IMR-90 (cell line): ENCODE measurements at regions not wholly inside any gene's neighbourhood (a gene's known extent, or its start where the extent isn't known, plus 50 kb on each side); places are given as distances from the start of the nearest gene placed in this dataset.
A peak's percentile ranks its signal among the peaks of the same experiment; 100 is the strongest.

Experiments used
- ATAC-seq: fragments of 200-7000 bp; cut with Tn5 transposase; 2 replicates; pipeline ENCODE4 v1.9.1; 2020; ENCODE audit warnings: low read depth, mild to moderate bottlenecking, moderate library complexity
- BruUV-seq: library from RNA; stranded (reverse); fragments of 400-500 nt; replicated peaks from 2 replicates; lab custom pipeline; 2021; lab: Mats Ljungman, UMichigan
- CTCF ChIA-PET: fragments of 300-600 bp; formaldehyde crosslinking; extraction: SDS; loops from one replicate; lab custom pipeline; 2021; ENCODE audit warnings: antibody characterized with exemption; lab: Yijun Ruan, JAX
- POLR2A ChIA-PET: fragments of 300-600 bp; sonication (Branson Sonifier 250); formaldehyde crosslinking; loops from one replicate; lab custom pipeline; 2022; ENCODE audit warnings: antibody characterized with exemption; ENCODE audit not compliant: unreplicated experiment; lab: Charles Lee
- DNase-seq: peaks from one replicate; pipeline ENCODE4 v3.0.0; 2013
- H2AFZ ChIP-seq: replicated peaks from 2 replicates; pipeline ENCODE3; 2013; ENCODE audit warnings: low read length, mild to moderate bottlenecking; ENCODE audit not compliant: poor library complexity
- H2AK5ac ChIP-seq: 2 replicates; pipeline ENCODE4 v1.6.1; 2013; ENCODE audit warnings: low read depth, low read length, inconsistent platforms
- H2AK9ac ChIP-seq: replicated peaks from 2 replicates; pipeline ENCODE3; 2013; ENCODE audit warnings: mild to moderate bottlenecking, low read depth, low read length, moderate library complexity; ENCODE audit not compliant: poor library complexity
- H2BK120ac ChIP-seq: 2 replicates; pipeline ENCODE4 v1.6.1; 2013; ENCODE audit warnings: low read depth, low read length, inconsistent platforms
- H2BK15ac ChIP-seq: 3 replicates; pipeline ENCODE4 v1.6.1; 2013; ENCODE audit warnings: low read depth, low read length, inconsistent platforms
- H2BK20ac ChIP-seq: 2 replicates; pipeline ENCODE4 v1.6.1; 2013; ENCODE audit warnings: low read depth, mild to moderate bottlenecking, inconsistent platforms, low read length, moderate library complexity
- H2BK5ac ChIP-seq: 2 replicates; pipeline ENCODE4 v1.6.1; 2013; ENCODE audit warnings: mild to moderate bottlenecking, low read depth, low read length, inconsistent platforms; ENCODE audit not compliant: poor library complexity, severe bottlenecking
- H3K14ac ChIP-seq: replicated peaks from 2 replicates; pipeline ENCODE4 v1.6.1; 2013; ENCODE audit warnings: low read depth, low read length, inconsistent platforms
- H3K18ac ChIP-seq: 2 replicates; pipeline ENCODE4 v1.6.1; 2013; ENCODE audit warnings: low read depth, low read length, control low read depth
- H3K23ac ChIP-seq: 2 replicates; pipeline ENCODE4 v1.6.1; 2013; ENCODE audit warnings: low read depth, low read length, inconsistent platforms
- H3K27ac ChIP-seq: 2 replicates; pipeline ENCODE4 v1.5.1; 2013; ENCODE audit warnings: mild to moderate bottlenecking, control low read depth, low read length; ENCODE audit not compliant: insufficient read depth
- H3K27me3 ChIP-seq: 2 replicates; pipeline ENCODE4 v1.6.1; 2013; ENCODE audit warnings: low read length; ENCODE audit not compliant: control insufficient read depth, insufficient read depth
- H3K36me3 ChIP-seq: 2 replicates; pipeline ENCODE4 v1.6.1; 2013; ENCODE audit warnings: low read length, mixed read lengths; ENCODE audit not compliant: control insufficient read depth, insufficient read depth
- H3K4ac ChIP-seq: 2 replicates; pipeline ENCODE4 v1.6.1; 2013; ENCODE audit warnings: low read depth, low read length, inconsistent platforms
- H3K4me1 ChIP-seq: 2 replicates; pipeline ENCODE4 v1.6.1; 2013; ENCODE audit warnings: low read length, mixed read lengths; ENCODE audit not compliant: control insufficient read depth, insufficient read depth
- H3K4me2 ChIP-seq: 2 replicates; pipeline ENCODE4 v1.6.1; 2013; ENCODE audit warnings: low read depth, mild to moderate bottlenecking, control low read depth, low read length, moderate library complexity
- H3K4me3 ChIP-seq: 2 replicates; pipeline ENCODE4 v1.5.1; 2013; ENCODE audit warnings: low read depth, mild to moderate bottlenecking, control low read depth, low read length, moderate library complexity; ENCODE audit not compliant: insufficient read depth
- H3K56ac ChIP-seq: 2 replicates; pipeline ENCODE4 v1.6.1; 2013; ENCODE audit warnings: low read length, inconsistent platforms; ENCODE audit not compliant: insufficient read depth; ENCODE audit errors: extremely low read depth
- H3K79me1 ChIP-seq, 2 experiments: 2 replicates each; pipeline ENCODE4 v1.6.1; 2013; ENCODE audit warnings: low read length in 2 of 2, inconsistent platforms in 1 of 2, low read depth in 1 of 2
- H3K9ac ChIP-seq: 2 replicates; pipeline ENCODE4 v1.6.1; 2013; ENCODE audit warnings: low read depth, low read length, control low read depth
- H3K9me1 ChIP-seq: 2 replicates; pipeline ENCODE4 v1.6.1; 2013; ENCODE audit warnings: low read length, inconsistent platforms; ENCODE audit not compliant: insufficient read depth
- H3K9me3 ChIP-seq: 2 replicates; pipeline ENCODE4 v1.6.1; 2013; ENCODE audit warnings: low read length; ENCODE audit not compliant: control insufficient read depth, insufficient read depth
- H4K20me1 ChIP-seq: 2 replicates; pipeline ENCODE4 v1.6.1; 2013; ENCODE audit warnings: low read length, inconsistent platforms; ENCODE audit not compliant: insufficient read depth
- H4K5ac ChIP-seq: 2 replicates; pipeline ENCODE4 v1.6.1; 2013; ENCODE audit warnings: mild to moderate bottlenecking, low read depth, low read length, control low read depth
- H4K8ac ChIP-seq, 2 experiments: 2 replicates each; pipeline ENCODE4 v1.6.1; 2013; ENCODE audit warnings: low read depth in 2 of 2, low read length in 2 of 2, control low read depth in 1 of 2, inconsistent platforms in 1 of 2
- H4K91ac ChIP-seq: 2 replicates; pipeline ENCODE4 v1.6.1; 2013; ENCODE audit warnings: low read depth, low read length, inconsistent platforms; ENCODE audit not compliant: insufficient read depth
- CEBPB ChIP-seq: IDR thresholded peaks from 2 replicates; pipeline ENCODE4 v1.6.1; 2012; ENCODE audit warnings: low read depth, low read length, improper control_type of control experiment
- CTCF ChIP-seq: conservative IDR thresholded peaks from 2 replicates; pipeline ENCODE4 v1.5.1; 2012; ENCODE audit warnings: mild to moderate bottlenecking, low read depth, low read length, improper control_type of control experiment
- MAFK ChIP-seq: IDR thresholded peaks from 2 replicates; pipeline ENCODE4 v1.6.1; 2012; ENCODE audit warnings: low read depth, low read length, improper control_type of control experiment
- POLR2A ChIP-seq: IDR thresholded peaks from 2 replicates; pipeline ENCODE4 v1.6.1; 2012; ENCODE audit warnings: mild to moderate bottlenecking, low read depth, low read length
- dilution Hi-C: fragments of 300-500 bp; cut with HindIII; formaldehyde crosslinking; loops from one replicate; pipeline ENCODE4 v1.14.3; 2018; ENCODE audit warnings: low sequenced_read_pairs; ENCODE audit not compliant: unreplicated experiment
- in situ Hi-C: fragments of 300-500 bp; cut with MboI; formaldehyde crosslinking; loops from 3 replicates; pipeline ENCODE4 v1.14.3; 2019; ENCODE audit warnings: low sequenced_read_pairs, inconsistent platforms, mixed read lengths
- intact Hi-C: fragments of 100-400 bp; cut with micrococcal nuclease; formaldehyde crosslinking; loops from 2 replicates; pipeline ENCODE4 v1.10.0; 2022

- H2BK20ac ChIP-seq = peak overlapping the region; percentile 12; the same call in 1 of the 2 replicates
- peak overlapping the region; percentile 95 for H2BK5ac ChIP-seq
- no peak overlapping the region for H4K91ac ChIP-seq
- no peaks in the 10 kb centered on the region for H3K36me3 ChIP-seq
- H3K18ac ChIP-seq = peak overlapping the region; percentile 75; the same call in 1 of the 2 replicates
- H2BK15ac ChIP-seq = no peak overlapping the region
- dilution Hi-C loops (no loop called here), in situ Hi-C loops (no loop called here), intact Hi-C loops (no loop called here)
- peak overlapping the region; percentile 4 to 65; a peak in 2 of 4 replicates for H4K8ac ChIP-seq
- H3K4me1 ChIP-seq = peaks cover 6% of the 10 kb centered on the region
- peak overlapping the region; percentile 51; the same call in 1 of the 2 replicates for H3K4ac ChIP-seq
- H4K5ac ChIP-seq = peak overlapping the region; percentile 79; the same call in 1 of the 2 replicates
- no peak overlapping the region for H3K4me3 ChIP-seq
- H3K9me1 ChIP-seq = 0 out of 2 replicates have a peak, but pooled peaks cover 2% of the 10 kb centered on the region
- no peak overlapping the region for H2AFZ ChIP-seq
- no peaks in the 10 kb centered on the region for H3K27me3 ChIP-seq
- BruUV-seq = no TSS peak
- peaks cover 3% of the 10 kb centered on the region in 2 experiments; a peak in 1 of 4 replicates for H3K79me1 ChIP-seq
- ATAC-seq = peak; percentile 56
- no peak overlapping the region for H3K56ac ChIP-seq
- peak overlapping the region; percentile 44; the same call in 1 of the 2 replicates for H3K4me2 ChIP-seq
- H2AK5ac ChIP-seq = 0 out of 2 replicates have a peak overlapping the region, but pooled peaks have one; percentile 1
- H3K14ac ChIP-seq = peak overlapping the region; percentile 23
- H3K9ac ChIP-seq = no peak overlapping the region
- H3K23ac ChIP-seq = peak overlapping the region; percentile 34; the same call in 1 of the 2 replicates
- no peak overlapping the region for H3K27ac ChIP-seq
- ChIA-PET POLR2A (no interaction called here), CTCF (interaction anchor here (0.5 to 0.7 kb wide), 3 partner anchors 20 to 1202 kb away, joined by 3 to 5 read pairs (median 5); no protein-coding TSS in a partner anchor)
- H4K20me1 ChIP-seq = no peaks in the 10 kb centered on the region
- TF ChIP-seq CTCF (no peak), MAFK (no peak), CEBPB (peak; percentile 65), POLR2A (no peak)
- peak; percentile 41 for DNase-seq
- H2AK9ac ChIP-seq = no peak overlapping the region
- H2BK120ac ChIP-seq = peak overlapping the region; percentile 26; the same call in 1 of the 2 replicates
- peaks cover 2% of the 10 kb centered on the region for H3K9me3 ChIP-seq
Measured at GRCh38 chr10:4670737-4671136, 155.3 kb upstream of the AKR1E2 start.
